WTC11 (cell line): ENCODE measurements at regions not wholly inside any gene's neighbourhood (a gene's known extent, or its start where the extent isn't known, plus 50 kb on each side); places are given as distances from the start of the nearest gene placed in this dataset.

Experiments used
- ATAC-seq: fragments of 200-7000 bp; cut with Tn5 transposase; 2 replicates; pipeline ENCODE4 v1.10.0; 2021; ENCODE audit warnings: mild to moderate bottlenecking, moderate library complexity
- CTCF ChIA-PET: fragments of 300-600 bp; sonication (Branson Sonifier 250); formaldehyde crosslinking; loops from one replicate; lab custom pipeline; 2021; ENCODE audit warnings: antibody characterized with exemption; lab: Charles Lee
- POLR2A ChIA-PET: fragments of 350-600 bp; sonication (Branson Sonifier 250); formaldehyde crosslinking; loops from one replicate; lab custom pipeline; 2021; ENCODE audit warnings: antibody characterized with exemption; lab: Charles Lee
- DNase-seq: peaks from one replicate; pipeline ENCODE4 v3.0.0; 2021; ENCODE audit warnings: low spot score
- H3K27ac Mint-ChIP-seq: 2 replicates; pipeline ENCODE4 v1.8.0; 2021; ENCODE audit warnings: mixed read lengths
- H3K27me3 Mint-ChIP-seq: 2 replicates; pipeline ENCODE4 v1.8.0; 2021; ENCODE audit warnings: low read depth, mild to moderate bottlenecking, moderate library complexity, mixed read lengths
- H3K36me3 Mint-ChIP-seq: 2 replicates; pipeline ENCODE4 v1.8.0; 2021; ENCODE audit warnings: mixed read lengths
- H3K4me1 Mint-ChIP-seq: 2 replicates; pipeline ENCODE4 v1.8.0; 2022; ENCODE audit warnings: mixed read lengths
- H3K4me3 Mint-ChIP-seq: 2 replicates; pipeline ENCODE4 v1.8.0; 2021; ENCODE audit warnings: mild to moderate bottlenecking, moderate library complexity, mixed read lengths
- H3K9me3 Mint-ChIP-seq: 2 replicates; pipeline ENCODE4 v1.8.0; 2021; ENCODE audit warnings: mixed read lengths
- CREB1 ChIP-seq: sonication (generic); formaldehyde crosslinking; IDR thresholded peaks from 2 replicates; pipeline ENCODE4 v1.8.0; 2023; ENCODE audit warnings: mild to moderate bottlenecking, missing genetic modification reagents
- MXD4 ChIP-seq: fragments of 250-450 bp; sonication (Bioruptor Pico); IDR thresholded peaks from 2 replicates; pipeline ENCODE4 v1.8.0; 2021; ENCODE audit warnings: mild to moderate bottlenecking, moderate library complexity, borderline replicate concordance
- NR1H2 ChIP-seq: sonication (generic); formaldehyde crosslinking; IDR thresholded peaks from 2 replicates; pipeline ENCODE4 v1.9.0; 2021; ENCODE audit warnings: mild to moderate bottlenecking, moderate library complexity, missing genetic modification reagents
- SMAD4 ChIP-seq: sonication (generic); formaldehyde crosslinking; IDR thresholded peaks from 2 replicates; pipeline ENCODE4 v1.8.0; 2022; ENCODE audit warnings: mild to moderate bottlenecking, missing genetic modification reagents
- ZNF219 ChIP-seq: sonication (generic); formaldehyde crosslinking; IDR thresholded peaks from 2 replicates; pipeline ENCODE4 v1.8.0; 2023; ENCODE audit warnings: missing genetic modification reagents, mild to moderate bottlenecking, borderline replicate concordance
- ZNF317 ChIP-seq: sonication (generic); formaldehyde crosslinking; IDR thresholded peaks from 2 replicates; pipeline ENCODE4 v1.8.1; 2023; ENCODE audit warnings: low read depth, mild to moderate bottlenecking, moderate library complexity, missing genetic modification reagents, borderline replicate concordance
- ZNF396 ChIP-seq: fragments of 250-450 bp; sonication (Bioruptor Pico); IDR thresholded peaks from 2 replicates; pipeline ENCODE4 v1.8.0; 2021; ENCODE audit warnings: mild to moderate bottlenecking, moderate library complexity, borderline replicate concordance
- TF ChIP-seq, protein P1 (sequence below): sonication (generic); formaldehyde crosslinking; IDR thresholded peaks from 2 replicates; pipeline ENCODE4 v1.8.1; 2023; ENCODE audit warnings: mild to moderate bottlenecking, missing genetic modification reagents, borderline replicate concordance
- TF ChIP-seq, protein P2 (sequence below): fragments of 200-600 bp; IDR thresholded peaks from 2 replicates; pipeline ENCODE4 v1.8.0; 2022; ENCODE audit warnings: antibody characterized with exemption
- TF ChIP-seq, protein P3 (sequence below): sonication (generic); formaldehyde crosslinking; IDR thresholded peaks from 2 replicates; pipeline ENCODE4 v1.8.1; 2022; ENCODE audit warnings: mild to moderate bottlenecking, missing genetic modification reagents, moderate library complexity, borderline replicate concordance
- TF ChIP-seq, protein P4 (sequence below): fragments of 250-450 bp; sonication (Bioruptor Pico); IDR thresholded peaks from 2 replicates; pipeline ENCODE4 v2.1.2; 2022; ENCODE audit warnings: mild to moderate bottlenecking, moderate library complexity
- TF ChIP-seq, protein P5 (sequence below): sonication (generic); formaldehyde crosslinking; IDR thresholded peaks from 2 replicates; pipeline ENCODE4 v1.8.1; 2022; ENCODE audit warnings: low read depth, mild to moderate bottlenecking, moderate library complexity, missing genetic modification reagents, borderline replicate concordance
- TF ChIP-seq, protein P6 (sequence below): sonication (generic); formaldehyde crosslinking; IDR thresholded peaks from 2 replicates; pipeline ENCODE4 v1.8.1; 2023; ENCODE audit warnings: mild to moderate bottlenecking, moderate library complexity, missing genetic modification reagents
- TF ChIP-seq, protein P7 (sequence below): sonication (generic); formaldehyde crosslinking; IDR thresholded peaks from 2 replicates; pipeline ENCODE4 v1.8.1; 2022; ENCODE audit warnings: missing genetic modification reagents, borderline replicate concordance

DNA sequence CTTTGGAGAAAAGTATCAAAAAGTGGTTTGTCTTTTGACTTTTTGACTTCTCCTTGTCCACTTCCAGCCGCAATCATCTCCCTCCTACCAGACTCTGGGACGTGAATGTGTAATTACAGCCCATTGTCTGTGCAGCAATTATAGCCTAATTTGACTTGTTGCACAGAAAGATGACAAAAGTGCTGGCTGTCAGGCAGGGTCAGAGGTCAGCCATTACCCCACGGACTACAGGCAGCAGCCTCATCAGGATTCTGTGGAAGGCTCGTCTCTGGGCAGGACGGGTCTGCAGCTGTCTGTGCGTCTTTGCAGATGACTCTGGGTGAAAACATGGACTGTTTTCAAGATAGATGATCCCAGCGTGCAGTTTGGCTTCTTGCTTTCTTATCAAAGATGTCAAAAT lies 102.2 kb upstream of the EDNRB start (continued):
- TF ChIP-seq, protein P1, sequence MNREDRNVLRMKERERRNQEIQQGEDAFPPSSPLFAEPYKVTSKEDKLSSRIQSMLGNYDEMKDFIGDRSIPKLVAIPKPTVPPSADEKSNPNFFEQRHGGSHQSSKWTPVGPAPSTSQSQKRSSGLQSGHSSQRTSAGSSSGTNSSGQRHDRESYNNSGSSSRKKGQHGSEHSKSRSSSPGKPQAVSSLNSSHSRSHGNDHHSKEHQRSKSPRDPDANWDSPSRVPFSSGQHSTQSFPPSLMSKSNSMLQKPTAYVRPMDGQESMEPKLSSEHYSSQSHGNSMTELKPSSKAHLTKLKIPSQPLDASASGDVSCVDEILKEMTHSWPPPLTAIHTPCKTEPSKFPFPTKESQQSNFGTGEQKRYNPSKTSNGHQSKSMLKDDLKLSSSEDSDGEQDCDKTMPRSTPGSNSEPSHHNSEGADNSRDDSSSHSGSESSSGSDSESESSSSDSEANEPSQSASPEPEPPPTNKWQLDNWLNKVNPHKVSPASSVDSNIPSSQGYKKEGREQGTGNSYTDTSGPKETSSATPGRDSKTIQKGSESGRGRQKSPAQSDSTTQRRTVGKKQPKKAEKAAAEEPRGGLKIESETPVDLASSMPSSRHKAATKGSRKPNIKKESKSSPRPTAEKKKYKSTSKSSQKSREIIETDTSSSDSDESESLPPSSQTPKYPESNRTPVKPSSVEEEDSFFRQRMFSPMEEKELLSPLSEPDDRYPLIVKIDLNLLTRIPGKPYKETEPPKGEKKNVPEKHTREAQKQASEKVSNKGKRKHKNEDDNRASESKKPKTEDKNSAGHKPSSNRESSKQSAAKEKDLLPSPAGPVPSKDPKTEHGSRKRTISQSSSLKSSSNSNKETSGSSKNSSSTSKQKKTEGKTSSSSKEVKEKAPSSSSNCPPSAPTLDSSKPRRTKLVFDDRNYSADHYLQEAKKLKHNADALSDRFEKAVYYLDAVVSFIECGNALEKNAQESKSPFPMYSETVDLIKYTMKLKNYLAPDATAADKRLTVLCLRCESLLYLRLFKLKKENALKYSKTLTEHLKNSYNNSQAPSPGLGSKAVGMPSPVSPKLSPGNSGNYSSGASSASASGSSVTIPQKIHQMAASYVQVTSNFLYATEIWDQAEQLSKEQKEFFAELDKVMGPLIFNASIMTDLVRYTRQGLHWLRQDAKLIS (CRISPR knock-in tag) = no peak
- TF ChIP-seq NR1H2 (CRISPR knock-in tag) = no peak
- TF ChIP-seq ZNF219 (CRISPR knock-in tag) = no peak
- TF ChIP-seq, protein P2, sequence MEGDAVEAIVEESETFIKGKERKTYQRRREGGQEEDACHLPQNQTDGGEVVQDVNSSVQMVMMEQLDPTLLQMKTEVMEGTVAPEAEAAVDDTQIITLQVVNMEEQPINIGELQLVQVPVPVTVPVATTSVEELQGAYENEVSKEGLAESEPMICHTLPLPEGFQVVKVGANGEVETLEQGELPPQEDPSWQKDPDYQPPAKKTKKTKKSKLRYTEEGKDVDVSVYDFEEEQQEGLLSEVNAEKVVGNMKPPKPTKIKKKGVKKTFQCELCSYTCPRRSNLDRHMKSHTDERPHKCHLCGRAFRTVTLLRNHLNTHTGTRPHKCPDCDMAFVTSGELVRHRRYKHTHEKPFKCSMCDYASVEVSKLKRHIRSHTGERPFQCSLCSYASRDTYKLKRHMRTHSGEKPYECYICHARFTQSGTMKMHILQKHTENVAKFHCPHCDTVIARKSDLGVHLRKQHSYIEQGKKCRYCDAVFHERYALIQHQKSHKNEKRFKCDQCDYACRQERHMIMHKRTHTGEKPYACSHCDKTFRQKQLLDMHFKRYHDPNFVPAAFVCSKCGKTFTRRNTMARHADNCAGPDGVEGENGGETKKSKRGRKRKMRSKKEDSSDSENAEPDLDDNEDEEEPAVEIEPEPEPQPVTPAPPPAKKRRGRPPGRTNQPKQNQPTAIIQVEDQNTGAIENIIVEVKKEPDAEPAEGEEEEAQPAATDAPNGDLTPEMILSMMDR = no peak
- TF ChIP-seq MXD4 = no peak
- no peak for TF ChIP-seq ZNF396 (CRISPR knock-in tag)
- TF ChIP-seq, protein P3, sequence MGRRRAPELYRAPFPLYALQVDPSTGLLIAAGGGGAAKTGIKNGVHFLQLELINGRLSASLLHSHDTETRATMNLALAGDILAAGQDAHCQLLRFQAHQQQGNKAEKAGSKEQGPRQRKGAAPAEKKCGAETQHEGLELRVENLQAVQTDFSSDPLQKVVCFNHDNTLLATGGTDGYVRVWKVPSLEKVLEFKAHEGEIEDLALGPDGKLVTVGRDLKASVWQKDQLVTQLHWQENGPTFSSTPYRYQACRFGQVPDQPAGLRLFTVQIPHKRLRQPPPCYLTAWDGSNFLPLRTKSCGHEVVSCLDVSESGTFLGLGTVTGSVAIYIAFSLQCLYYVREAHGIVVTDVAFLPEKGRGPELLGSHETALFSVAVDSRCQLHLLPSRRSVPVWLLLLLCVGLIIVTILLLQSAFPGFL (CRISPR knock-in tag) = no peak
- TF ChIP-seq, protein P4, sequence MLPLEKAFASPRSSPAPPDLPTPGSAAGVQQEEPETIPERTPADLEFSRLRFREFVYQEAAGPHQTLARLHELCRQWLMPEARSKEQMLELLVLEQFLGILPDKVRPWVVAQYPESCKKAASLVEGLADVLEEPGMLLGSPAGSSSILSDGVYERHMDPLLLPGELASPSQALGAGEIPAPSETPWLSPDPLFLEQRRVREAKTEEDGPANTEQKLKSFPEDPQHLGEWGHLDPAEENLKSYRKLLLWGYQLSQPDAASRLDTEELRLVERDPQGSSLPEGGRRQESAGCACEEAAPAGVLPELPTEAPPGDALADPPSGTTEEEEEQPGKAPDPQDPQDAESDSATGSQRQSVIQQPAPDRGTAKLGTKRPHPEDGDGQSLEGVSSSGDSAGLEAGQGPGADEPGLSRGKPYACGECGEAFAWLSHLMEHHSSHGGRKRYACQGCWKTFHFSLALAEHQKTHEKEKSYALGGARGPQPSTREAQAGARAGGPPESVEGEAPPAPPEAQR (CRISPR knock-in tag) = no peak
- TF ChIP-seq, protein P5, sequence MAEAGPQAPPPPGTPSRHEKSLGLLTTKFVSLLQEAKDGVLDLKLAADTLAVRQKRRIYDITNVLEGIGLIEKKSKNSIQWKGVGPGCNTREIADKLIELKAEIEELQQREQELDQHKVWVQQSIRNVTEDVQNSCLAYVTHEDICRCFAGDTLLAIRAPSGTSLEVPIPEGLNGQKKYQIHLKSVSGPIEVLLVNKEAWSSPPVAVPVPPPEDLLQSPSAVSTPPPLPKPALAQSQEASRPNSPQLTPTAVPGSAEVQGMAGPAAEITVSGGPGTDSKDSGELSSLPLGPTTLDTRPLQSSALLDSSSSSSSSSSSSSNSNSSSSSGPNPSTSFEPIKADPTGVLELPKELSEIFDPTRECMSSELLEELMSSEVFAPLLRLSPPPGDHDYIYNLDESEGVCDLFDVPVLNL (CRISPR knock-in tag) = no peak
- TF ChIP-seq, protein P6, sequence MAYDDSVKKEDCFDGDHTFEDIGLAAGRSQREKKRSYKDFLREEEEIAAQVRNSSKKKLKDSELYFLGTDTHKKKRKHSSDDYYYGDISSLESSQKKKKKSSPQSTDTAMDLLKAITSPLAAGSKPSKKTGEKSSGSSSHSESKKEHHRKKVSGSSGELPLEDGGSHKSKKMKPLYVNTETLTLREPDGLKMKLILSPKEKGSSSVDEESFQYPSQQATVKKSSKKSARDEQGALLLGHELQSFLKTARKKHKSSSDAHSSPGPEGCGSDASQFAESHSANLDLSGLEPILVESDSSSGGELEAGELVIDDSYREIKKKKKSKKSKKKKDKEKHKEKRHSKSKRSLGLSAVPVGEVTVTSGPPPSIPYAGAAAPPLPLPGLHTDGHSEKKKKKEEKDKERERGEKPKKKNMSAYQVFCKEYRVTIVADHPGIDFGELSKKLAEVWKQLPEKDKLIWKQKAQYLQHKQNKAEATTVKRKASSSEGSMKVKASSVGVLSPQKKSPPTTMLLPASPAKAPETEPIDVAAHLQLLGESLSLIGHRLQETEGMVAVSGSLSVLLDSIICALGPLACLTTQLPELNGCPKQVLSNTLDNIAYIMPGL (CRISPR knock-in tag) = no peak

DNA sequence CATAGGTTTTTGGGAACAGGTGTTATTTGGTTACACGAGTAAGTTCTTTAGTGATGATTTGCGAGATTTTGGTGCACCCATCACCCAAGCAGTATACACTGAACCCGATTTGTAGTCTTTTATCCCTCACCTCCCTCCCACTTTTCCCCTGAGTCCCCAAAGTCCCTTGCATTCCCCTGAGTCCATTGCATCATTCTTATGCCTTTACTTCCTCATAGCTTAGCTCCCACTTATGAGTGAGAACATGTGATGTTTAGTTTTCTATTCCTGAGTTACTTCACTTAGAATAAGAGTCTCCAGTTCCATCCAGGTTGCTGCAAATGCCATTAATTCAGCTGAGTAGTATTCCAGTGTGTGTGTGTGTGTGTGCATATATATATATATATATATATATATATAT lies 97.2 kb upstream of the EDNRB start:
- TF ChIP-seq, protein P7, sequence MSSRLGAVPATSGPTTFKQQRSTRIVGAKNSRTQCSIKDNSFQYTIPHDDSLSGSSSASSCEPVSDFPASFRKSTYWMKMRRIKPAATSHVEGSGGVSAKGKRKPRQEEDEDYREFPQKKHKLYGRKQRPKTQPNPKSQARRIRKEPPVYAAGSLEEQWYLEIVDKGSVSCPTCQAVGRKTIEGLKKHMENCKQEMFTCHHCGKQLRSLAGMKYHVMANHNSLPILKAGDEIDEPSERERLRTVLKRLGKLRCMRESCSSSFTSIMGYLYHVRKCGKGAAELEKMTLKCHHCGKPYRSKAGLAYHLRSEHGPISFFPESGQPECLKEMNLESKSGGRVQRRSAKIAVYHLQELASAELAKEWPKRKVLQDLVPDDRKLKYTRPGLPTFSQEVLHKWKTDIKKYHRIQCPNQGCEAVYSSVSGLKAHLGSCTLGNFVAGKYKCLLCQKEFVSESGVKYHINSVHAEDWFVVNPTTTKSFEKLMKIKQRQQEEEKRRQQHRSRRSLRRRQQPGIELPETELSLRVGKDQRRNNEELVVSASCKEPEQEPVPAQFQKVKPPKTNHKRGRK (CRISPR knock-in tag) = no peak
- TF ChIP-seq CREB1 (CRISPR knock-in tag) (no peak), SMAD4 (CRISPR knock-in tag) (no peak), ZNF317 (CRISPR knock-in tag) (no peak), MXD4 (no peak)
- TF ChIP-seq, protein P3 (CRISPR knock-in tag) = no peak
- ChIA-PET POLR2A (no interaction called here), CTCF (no interaction called here)
- DNase-seq (no peak), ATAC-seq (no peak)
- Mint-ChIP-seq H3K4me3 (no peak overlapping the region), H3K27ac (no peak overlapping the region), H3K4me1 (peaks cover 22% of the 10 kb centered on the region), H3K27me3 (no peaks in the 10 kb centered on the region), H3K36me3 (peaks cover 21% of the 10 kb centered on the region), H3K9me3 (peaks cover 32% of the 10 kb centered on the region)
